Keratinocyte (primary cell): ENCODE measurements at regions not wholly inside any gene's neighbourhood (a gene's known extent, or its start where the extent isn't known, plus 50 kb on each side); places are given as distances from the start of the nearest gene placed in this dataset.

Source experiments
- DNase-seq: peaks from one replicate; pipeline ENCODE4 v3.0.0-alpha.2; 2011; ENCODE audit warnings: low read depth, missing footprints, low spot score
- FAIRE-seq: peaks from 2 replicates; lab custom pipeline; 2011; peaks lifted over from hg19 to GRCh38; lab: Jason Lieb, UNC
- H2AFZ ChIP-seq: 2 replicates; pipeline ENCODE4 v1.6.0; 2012; ENCODE audit warnings: low read length, control low read depth, inconsistent platforms; ENCODE audit not compliant: control insufficient read depth
- H3K27ac ChIP-seq: 2 replicates; pipeline ENCODE4 v1.5.1; 2011; ENCODE audit warnings: low read length; ENCODE audit not compliant: control insufficient read depth, insufficient read depth
- H3K27me3 ChIP-seq: 3 replicates; pipeline ENCODE4 v1.6.0; 2011; ENCODE audit warnings: low read length; ENCODE audit not compliant: control insufficient read depth, insufficient read depth; ENCODE audit errors: extremely low read depth
- H3K36me3 ChIP-seq, 2 experiments: 2 replicates in 1 of 2; 3 replicates in 1 of 2; pipeline ENCODE4 v1.5.1; 2011; ENCODE audit warnings: low read length in 2 of 2, mild to moderate bottlenecking in 1 of 2; ENCODE audit not compliant: control insufficient read depth in 2 of 2, insufficient read depth in 2 of 2; ENCODE audit errors: extremely low read depth in 1 of 2
- H3K4me1 ChIP-seq: 3 replicates; pipeline ENCODE4 v1.5.1; 2011; ENCODE audit warnings: low read length; ENCODE audit not compliant: control insufficient read depth, insufficient read depth; ENCODE audit errors: extremely low read depth
- H3K4me2 ChIP-seq: 3 replicates; pipeline ENCODE4 v1.6.0; 2011; ENCODE audit warnings: low read depth, low read length; ENCODE audit not compliant: control insufficient read depth, insufficient read depth; ENCODE audit errors: extremely low read depth
- H3K4me3 ChIP-seq, 3 experiments: fragments of 200-600 bp in 1 of 3; sonication (generic) in 1 of 3; 2 replicates in 2 of 3; 3 replicates in 1 of 3; pipeline ENCODE4 v1.5.1; 2011 to 2016; ENCODE audit warnings: low read length in 3 of 3, mild to moderate bottlenecking in 3 of 3, control low read depth in 2 of 3, inconsistent platforms in 1 of 3, low read depth in 1 of 3, mixed read lengths in 1 of 3, mixed run types in 1 of 3, moderate library complexity in 1 of 3; ENCODE audit not compliant: control insufficient read depth in 2 of 3, insufficient read depth in 2 of 3; ENCODE audit errors: extremely low read depth in 1 of 3
- H3K79me2 ChIP-seq: 2 replicates; pipeline ENCODE4 v1.6.0; 2012; ENCODE audit warnings: low read length; ENCODE audit not compliant: control insufficient read depth, insufficient read depth
- H3K9ac ChIP-seq: 3 replicates; pipeline ENCODE4 v1.6.0; 2011; ENCODE audit warnings: low read length; ENCODE audit not compliant: control insufficient read depth, insufficient read depth; ENCODE audit errors: extremely low read depth
- H3K9me1 ChIP-seq: 3 replicates; pipeline ENCODE4 v1.6.0; 2011; ENCODE audit warnings: low read length; ENCODE audit not compliant: control insufficient read depth, insufficient read depth; ENCODE audit errors: extremely low read depth
- H3K9me3 ChIP-seq: 2 replicates; pipeline ENCODE4 v1.5.1; 2012; ENCODE audit warnings: low read depth, low read length; ENCODE audit not compliant: control insufficient read depth
- H4K20me1 ChIP-seq: 3 replicates; pipeline ENCODE4 v1.6.0; 2011; ENCODE audit warnings: low read length; ENCODE audit not compliant: control insufficient read depth, insufficient read depth; ENCODE audit errors: extremely low read depth
- EZH2 ChIP-seq: IDR thresholded peaks from one replicate; pipeline ENCODE4 v1.6.1; 2012; ENCODE audit warnings: inconsistent platforms, mild to moderate bottlenecking, low read length, moderate library complexity
- dilution Hi-C: fragments of 300-500 bp; cut with MboI; formaldehyde crosslinking; loops from one replicate; pipeline ENCODE4 v1.7.0; 2020; ENCODE audit warnings: low sequenced_read_pairs; ENCODE audit not compliant: extremely low pct_ligation_motif_present
- TF ChIP-seq, protein P1 (sequence below), 3 experiments: IDR thresholded peaks in 1 of 3; conservative IDR thresholded peaks in 1 of 3; optimal IDR thresholded peaks in 1 of 3; 2 replicates in 2 of 3; 3 replicates in 1 of 3; pipeline versions ENCODE3 to v1.5.1; 2011; ENCODE audit warnings: low read length in 3 of 3, mild to moderate bottlenecking in 3 of 3, moderate library complexity in 2 of 3, control low read depth in 1 of 3, inconsistent platforms in 1 of 3; ENCODE audit not compliant: insufficient read depth in 2 of 3; ENCODE audit errors: extremely low read depth in 1 of 3

DNA sequence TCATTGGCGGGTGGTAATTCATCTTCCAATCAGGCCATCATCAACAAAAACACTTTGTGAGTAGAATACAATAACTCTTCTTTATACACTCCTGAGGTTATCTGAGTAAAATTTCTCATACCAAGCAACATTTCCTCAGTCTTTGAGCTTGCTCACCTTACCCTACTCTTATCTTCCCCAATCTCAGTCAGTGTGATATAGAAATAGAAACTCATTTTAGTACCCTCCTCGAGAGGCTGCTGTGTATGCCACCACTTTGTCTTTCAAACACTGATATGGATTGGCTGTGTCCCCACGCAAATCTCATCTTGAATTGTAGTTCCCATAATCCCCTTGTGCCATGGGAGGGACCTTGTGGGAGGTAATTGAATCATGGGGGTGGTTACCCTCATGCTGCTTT, 209.7 kb downstream of the RBM26 start:
- TF ChIP-seq EZH2: no peak
- TF ChIP-seq, protein P1, sequence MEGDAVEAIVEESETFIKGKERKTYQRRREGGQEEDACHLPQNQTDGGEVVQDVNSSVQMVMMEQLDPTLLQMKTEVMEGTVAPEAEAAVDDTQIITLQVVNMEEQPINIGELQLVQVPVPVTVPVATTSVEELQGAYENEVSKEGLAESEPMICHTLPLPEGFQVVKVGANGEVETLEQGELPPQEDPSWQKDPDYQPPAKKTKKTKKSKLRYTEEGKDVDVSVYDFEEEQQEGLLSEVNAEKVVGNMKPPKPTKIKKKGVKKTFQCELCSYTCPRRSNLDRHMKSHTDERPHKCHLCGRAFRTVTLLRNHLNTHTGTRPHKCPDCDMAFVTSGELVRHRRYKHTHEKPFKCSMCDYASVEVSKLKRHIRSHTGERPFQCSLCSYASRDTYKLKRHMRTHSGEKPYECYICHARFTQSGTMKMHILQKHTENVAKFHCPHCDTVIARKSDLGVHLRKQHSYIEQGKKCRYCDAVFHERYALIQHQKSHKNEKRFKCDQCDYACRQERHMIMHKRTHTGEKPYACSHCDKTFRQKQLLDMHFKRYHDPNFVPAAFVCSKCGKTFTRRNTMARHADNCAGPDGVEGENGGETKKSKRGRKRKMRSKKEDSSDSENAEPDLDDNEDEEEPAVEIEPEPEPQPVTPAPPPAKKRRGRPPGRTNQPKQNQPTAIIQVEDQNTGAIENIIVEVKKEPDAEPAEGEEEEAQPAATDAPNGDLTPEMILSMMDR (optimal IDR thresholded peaks at IDR 0.05 in 1 of 3, IDR thresholded peaks at IDR 0.05 in 1 of 3, conservative IDR thresholded peaks at IDR 0.05 in 1 of 3; ENCODE audit: extremely low read depth in 1 of 3, insufficient read depth in 2 of 3, low read length in 3 of 3): no peak
- Histone ChIP-seq H3K27me3 (no peaks in the 10 kb centered on the region), H3K4me2 (no peak overlapping the region), H3K9me1 (no peaks in the 10 kb centered on the region), H3K4me1 (no peaks in the 10 kb centered on the region), H3K27ac (no peak overlapping the region), H3K9me3 (no peaks in the 10 kb centered on the region), H4K20me1 (no peaks in the 10 kb centered on the region), H3K36me3 (no peaks in the 10 kb centered on the region), H3K79me2 (no peaks in the 10 kb centered on the region), H3K4me3 (no peak overlapping the region), H3K9ac (no peak overlapping the region), H2AFZ (no peak overlapping the region)
- dilution Hi-C loops: no loop called here
- no peak for DNase-seq
- FAIRE-seq: no peak

DNA sequence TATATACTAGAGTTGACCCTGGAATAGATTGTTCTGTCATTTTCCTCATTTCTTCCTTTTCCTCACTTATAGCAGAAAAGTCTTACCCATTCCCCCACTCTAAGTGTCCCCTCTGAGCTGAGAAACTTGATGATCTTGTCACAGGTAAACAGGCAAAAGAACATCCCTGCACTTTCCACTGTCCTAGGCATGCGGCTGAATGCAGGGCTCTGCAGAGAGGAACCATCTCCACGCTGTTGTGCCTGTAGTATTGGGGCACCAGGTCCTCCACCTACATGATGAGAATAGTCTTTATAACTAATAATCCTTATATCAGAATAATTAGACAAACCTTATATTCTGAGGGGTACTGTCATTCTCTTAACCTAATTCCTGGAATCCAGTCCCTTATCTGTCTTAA, 211.3 kb downstream of the RBM26 start:
- no peak overlapping the region for H2AFZ ChIP-seq
- H3K4me1 ChIP-seq: no peaks in the 10 kb centered on the region
- H4K20me1 ChIP-seq: no peaks in the 10 kb centered on the region
- TF ChIP-seq, protein P1 (optimal IDR thresholded peaks at IDR 0.05 in 1 of 3, IDR thresholded peaks at IDR 0.05 in 1 of 3, conservative IDR thresholded peaks at IDR 0.05 in 1 of 3; ENCODE audit: extremely low read depth in 1 of 3, insufficient read depth in 2 of 3, low read length in 3 of 3): no peak
- no peak for TF ChIP-seq EZH2
- no peaks in the 10 kb centered on the region for H3K79me2 ChIP-seq
- DNase-seq: no peak
- no peaks in the 10 kb centered on the region for H3K9me1 ChIP-seq
- no peak for FAIRE-seq
- no peaks in the 10 kb centered on the region for H3K36me3 ChIP-seq
- no peak overlapping the region for H3K4me2 ChIP-seq
- no peaks in the 10 kb centered on the region for H3K9me3 ChIP-seq
- dilution Hi-C loops: no loop called here
- H3K27me3 ChIP-seq: no peaks in the 10 kb centered on the region
- no peak overlapping the region for H3K4me3 ChIP-seq
- H3K27ac ChIP-seq: no peak overlapping the region
- no peak overlapping the region for H3K9ac ChIP-seq
